SU-DHL-6 (cell line): ENCODE measurements at regions not wholly inside any gene's neighbourhood (a gene's known extent, or its start where the extent isn't known, plus 50 kb on each side); places are given as distances from the start of the nearest gene placed in this dataset.

ENCODE experiments used
- CTCF ChIP-seq: fragments of 200-600 bp; sonication (generic); IDR thresholded peaks from one replicate; pipeline ENCODE4 v1.5.1; 2017; ENCODE audit warnings: antibody characterized with exemption, mild to moderate bottlenecking, low read length, moderate library complexity; ENCODE audit not compliant: insufficient read depth, poor library complexity, severe bottlenecking
- EZH2phosphoT487 ChIP-seq: fragments of 200-600 bp; sonication (generic), shearing (Covaris generic); conservative IDR thresholded peaks from 2 replicates; pipeline ENCODE4 v1.6.1; 2018; ENCODE audit warnings: mild to moderate bottlenecking, antibody characterized with exemption, low read length, moderate library complexity, mixed read lengths

DNA sequence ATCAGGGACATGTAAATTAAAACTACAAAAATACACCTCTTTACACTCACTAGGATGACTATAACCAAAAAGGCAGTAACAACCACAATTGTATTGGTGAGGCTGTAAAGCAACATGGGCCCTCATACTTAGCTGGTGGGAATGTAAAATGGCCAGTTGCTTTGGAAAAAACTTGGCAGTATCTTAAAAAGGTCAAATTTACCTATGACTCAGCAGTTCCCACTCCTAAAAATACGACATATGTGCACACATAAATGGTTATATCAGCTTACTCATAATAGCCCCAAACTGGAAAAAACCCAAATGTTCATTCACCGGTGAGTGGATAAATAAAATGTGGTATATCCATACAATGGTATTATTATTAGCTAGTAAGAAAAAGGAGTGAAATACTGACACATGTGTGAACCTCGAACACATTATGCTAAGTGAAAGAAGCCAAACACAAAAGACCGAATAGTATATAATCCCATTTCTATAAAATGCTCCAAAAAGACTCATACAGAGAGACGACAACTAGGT, 391.4 kb downstream of the NPIPA8 start:
- TF ChIP-seq CTCF (no peak), EZH2phosphoT487 (no peak)
